ENCODE measurements at regions not wholly inside any gene's neighbourhood (a gene's known extent, or its start where the extent isn't known, plus 50 kb on each side); places are given as distances from the start of the nearest gene placed in this dataset.

GRCh38 chr1:193471981-193472380, 285.6 kb upstream of the B3GALT2 start:
- H3K9ac ChIP-seq (ENCODE audit: low read depth in 1 of 3, low read length in 3 of 3) = no peak overlapping the region
- H3K9me3 ChIP-seq (ENCODE audit: control insufficient read depth in 3 of 3, low read length in 3 of 3) = no peaks in the 10 kb centered on the region
- H3K4me1 ChIP-seq (ENCODE audit: control insufficient read depth in 3 of 3, insufficient read depth in 3 of 3, low read length in 3 of 3) = no peaks in the 10 kb centered on the region
- no peak overlapping the region for H3K27ac ChIP-seq (ENCODE audit: low read depth, low read length)
- no peaks in the 10 kb centered on the region for H3K27me3 ChIP-seq (ENCODE audit: control insufficient read depth in 3 of 3, insufficient read depth in 3 of 3, low read length in 3 of 3)
- H3K4me3 ChIP-seq (ENCODE audit: low read length in 3 of 3) = no peak overlapping the region
- H3K36me3 ChIP-seq (ENCODE audit: control insufficient read depth in 3 of 3, insufficient read depth in 3 of 3, low read length in 3 of 3) = no peaks in the 10 kb centered on the region

- H3K9me3 ChIP-seq (ENCODE audit: control insufficient read depth in 3 of 3, low read length in 3 of 3) = no peaks in the 10 kb centered on the region
- H3K27me3 ChIP-seq (ENCODE audit: control insufficient read depth in 3 of 3, insufficient read depth in 3 of 3, low read length in 3 of 3) = no peaks in the 10 kb centered on the region
- no peak overlapping the region for H3K27ac ChIP-seq (ENCODE audit: low read depth, low read length)
- H3K4me1 ChIP-seq (ENCODE audit: control insufficient read depth in 3 of 3, insufficient read depth in 3 of 3, low read length in 3 of 3) = no peaks in the 10 kb centered on the region
- no peak overlapping the region for H3K9ac ChIP-seq (ENCODE audit: low read depth in 1 of 3, low read length in 3 of 3)
- no peak overlapping the region for H3K4me3 ChIP-seq (ENCODE audit: low read length in 3 of 3)
- no peaks in the 10 kb centered on the region for H3K36me3 ChIP-seq (ENCODE audit: control insufficient read depth in 3 of 3, insufficient read depth in 3 of 3, low read length in 3 of 3)
Observed at GRCh38 chr1:193463326-193463932, 277.0 kb upstream of the B3GALT2 start.

GRCh38 chr1:193462629-193463320, 276.4 kb upstream of the B3GALT2 start:
- Histone ChIP-seq H3K9ac (ENCODE audit: low read depth in 1 of 3, low read length in 3 of 3) (no peak overlapping the region), H3K27ac (ENCODE audit: low read depth, low read length) (no peak overlapping the region)

GRCh38 chr1:193458628-193459027, 272.2 kb upstream of the B3GALT2 start:
- Histone ChIP-seq H3K4me3 (ENCODE audit: low read length in 3 of 3) (no peak overlapping the region), H3K27ac (ENCODE audit: low read depth, low read length) (no peak overlapping the region), H3K36me3 (ENCODE audit: control insufficient read depth in 3 of 3, insufficient read depth in 3 of 3, low read length in 3 of 3) (no peaks in the 10 kb centered on the region), H3K9ac (ENCODE audit: low read depth in 1 of 3, low read length in 3 of 3) (no peak overlapping the region), H3K27me3 (ENCODE audit: control insufficient read depth in 3 of 3, insufficient read depth in 3 of 3, low read length in 3 of 3) (no peaks in the 10 kb centered on the region), H3K9me3 (ENCODE audit: control insufficient read depth in 3 of 3, low read length in 3 of 3) (no peaks in the 10 kb centered on the region), H3K4me1 (ENCODE audit: control insufficient read depth in 3 of 3, insufficient read depth in 3 of 3, low read length in 3 of 3) (no peaks in the 10 kb centered on the region)

More at GRCh38 chr1:193462629-193463320, 276.4 kb upstream of the B3GALT2 start:
- Histone ChIP-seq H3K36me3 (ENCODE audit: control insufficient read depth in 3 of 3, insufficient read depth in 3 of 3, low read length in 3 of 3) (no peaks in the 10 kb centered on the region), H3K4me3 (ENCODE audit: low read length in 3 of 3) (no peak overlapping the region), H3K27me3 (ENCODE audit: control insufficient read depth in 3 of 3, insufficient read depth in 3 of 3, low read length in 3 of 3) (no peaks in the 10 kb centered on the region), H3K9me3 (ENCODE audit: control insufficient read depth in 3 of 3, low read length in 3 of 3) (no peaks in the 10 kb centered on the region), H3K4me1 (ENCODE audit: control insufficient read depth in 3 of 3, insufficient read depth in 3 of 3, low read length in 3 of 3) (no peaks in the 10 kb centered on the region)

- no peaks in the 10 kb centered on the region for H3K9me3 ChIP-seq (ENCODE audit: control insufficient read depth in 3 of 3, low read length in 3 of 3)
- H3K27ac ChIP-seq (ENCODE audit: low read depth, low read length) = no peak overlapping the region
- no peaks in the 10 kb centered on the region for H3K4me1 ChIP-seq (ENCODE audit: control insufficient read depth in 3 of 3, insufficient read depth in 3 of 3, low read length in 3 of 3)
- no peak overlapping the region for H3K9ac ChIP-seq (ENCODE audit: low read depth in 1 of 3, low read length in 3 of 3)
- H3K4me3 ChIP-seq (ENCODE audit: low read length in 3 of 3) = no peak overlapping the region
- no peaks in the 10 kb centered on the region for H3K27me3 ChIP-seq (ENCODE audit: control insufficient read depth in 3 of 3, insufficient read depth in 3 of 3, low read length in 3 of 3)
- H3K36me3 ChIP-seq (ENCODE audit: control insufficient read depth in 3 of 3, insufficient read depth in 3 of 3, low read length in 3 of 3) = no peaks in the 10 kb centered on the region
Observed at GRCh38 chr1:193457676-193458075, 271.3 kb upstream of the B3GALT2 start.

- Histone ChIP-seq H3K4me1 (ENCODE audit: control insufficient read depth in 3 of 3, insufficient read depth in 3 of 3, low read length in 3 of 3) (no peaks in the 10 kb centered on the region), H3K27ac (ENCODE audit: low read depth, low read length) (no peak overlapping the region), H3K4me3 (ENCODE audit: low read length in 3 of 3) (no peak overlapping the region), H3K9me3 (ENCODE audit: control insufficient read depth in 3 of 3, low read length in 3 of 3) (no peaks in the 10 kb centered on the region), H3K36me3 (ENCODE audit: control insufficient read depth in 3 of 3, insufficient read depth in 3 of 3, low read length in 3 of 3) (no peaks in the 10 kb centered on the region), H3K27me3 (ENCODE audit: control insufficient read depth in 3 of 3, insufficient read depth in 3 of 3, low read length in 3 of 3) (no peaks in the 10 kb centered on the region), H3K9ac (ENCODE audit: low read depth in 1 of 3, low read length in 3 of 3) (no peak overlapping the region)
Observed at GRCh38 chr1:193456811-193457280, 270.4 kb upstream of the B3GALT2 start.

- Histone ChIP-seq H3K27me3 (ENCODE audit: control insufficient read depth in 3 of 3, insufficient read depth in 3 of 3, low read length in 3 of 3) (no peaks in the 10 kb centered on the region), H3K9ac (ENCODE audit: low read depth in 1 of 3, low read length in 3 of 3) (no peak overlapping the region), H3K4me3 (ENCODE audit: low read length in 3 of 3) (no peak overlapping the region), H3K9me3 (ENCODE audit: control insufficient read depth in 3 of 3, low read length in 3 of 3) (no peaks in the 10 kb centered on the region), H3K27ac (ENCODE audit: low read depth, low read length) (no peak overlapping the region), H3K4me1 (ENCODE audit: control insufficient read depth in 3 of 3, insufficient read depth in 3 of 3, low read length in 3 of 3) (no peaks in the 10 kb centered on the region), H3K36me3 (ENCODE audit: control insufficient read depth in 3 of 3, insufficient read depth in 3 of 3, low read length in 3 of 3) (no peaks in the 10 kb centered on the region)
Observed at GRCh38 chr1:193451606-193452005, 265.2 kb upstream of the B3GALT2 start.

GRCh38 chr1:193451001-193451400, 264.6 kb upstream of the B3GALT2 start:
- Histone ChIP-seq H3K27me3 (ENCODE audit: control insufficient read depth in 3 of 3, insufficient read depth in 3 of 3, low read length in 3 of 3) (no peaks in the 10 kb centered on the region), H3K27ac (ENCODE audit: low read depth, low read length) (no peak overlapping the region), H3K9me3 (ENCODE audit: control insufficient read depth in 3 of 3, low read length in 3 of 3) (no peaks in the 10 kb centered on the region), H3K9ac (ENCODE audit: low read depth in 1 of 3, low read length in 3 of 3) (no peak overlapping the region), H3K4me3 (ENCODE audit: low read length in 3 of 3) (no peak overlapping the region), H3K4me1 (ENCODE audit: control insufficient read depth in 3 of 3, insufficient read depth in 3 of 3, low read length in 3 of 3) (no peaks in the 10 kb centered on the region), H3K36me3 (ENCODE audit: control insufficient read depth in 3 of 3, insufficient read depth in 3 of 3, low read length in 3 of 3) (no peaks in the 10 kb centered on the region)

GRCh38 chr1:193448682-193449461, 262.5 kb upstream of the B3GALT2 start:
- H3K4me1 ChIP-seq (ENCODE audit: control insufficient read depth in 3 of 3, insufficient read depth in 3 of 3, low read length in 3 of 3) = no peaks in the 10 kb centered on the region
- H3K36me3 ChIP-seq (ENCODE audit: control insufficient read depth in 3 of 3, insufficient read depth in 3 of 3, low read length in 3 of 3) = no peaks in the 10 kb centered on the region
- H3K4me3 ChIP-seq (ENCODE audit: low read length in 3 of 3) = no peak overlapping the region
- H3K9me3 ChIP-seq (ENCODE audit: control insufficient read depth in 3 of 3, low read length in 3 of 3) = no peaks in the 10 kb centered on the region
- H3K9ac ChIP-seq (ENCODE audit: low read depth in 1 of 3, low read length in 3 of 3) = no peak overlapping the region
- no peak overlapping the region for H3K27ac ChIP-seq (ENCODE audit: low read depth, low read length)
- no peaks in the 10 kb centered on the region for H3K27me3 ChIP-seq (ENCODE audit: control insufficient read depth in 3 of 3, insufficient read depth in 3 of 3, low read length in 3 of 3)

- Histone ChIP-seq H3K9me3 (ENCODE audit: control insufficient read depth in 3 of 3, low read length in 3 of 3) (no peaks in the 10 kb centered on the region), H3K9ac (ENCODE audit: low read depth in 1 of 3, low read length in 3 of 3) (no peak overlapping the region), H3K27ac (ENCODE audit: low read depth, low read length) (no peak overlapping the region), H3K27me3 (ENCODE audit: control insufficient read depth in 3 of 3, insufficient read depth in 3 of 3, low read length in 3 of 3) (no peaks in the 10 kb centered on the region), H3K36me3 (ENCODE audit: control insufficient read depth in 3 of 3, insufficient read depth in 3 of 3, low read length in 3 of 3) (no peaks in the 10 kb centered on the region), H3K4me3 (ENCODE audit: low read length in 3 of 3) (no peak overlapping the region), H3K4me1 (ENCODE audit: control insufficient read depth in 3 of 3, insufficient read depth in 3 of 3, low read length in 3 of 3) (no peaks in the 10 kb centered on the region)
Observed at GRCh38 chr1:193443886-193444285, 257.5 kb upstream of the B3GALT2 start.
